ENCODE measurements at regions not wholly inside any gene's neighbourhood (a gene's known extent, or its start where the extent isn't known, plus 50 kb on each side); places are given as distances from the start of the nearest gene placed in this dataset.

DNA sequence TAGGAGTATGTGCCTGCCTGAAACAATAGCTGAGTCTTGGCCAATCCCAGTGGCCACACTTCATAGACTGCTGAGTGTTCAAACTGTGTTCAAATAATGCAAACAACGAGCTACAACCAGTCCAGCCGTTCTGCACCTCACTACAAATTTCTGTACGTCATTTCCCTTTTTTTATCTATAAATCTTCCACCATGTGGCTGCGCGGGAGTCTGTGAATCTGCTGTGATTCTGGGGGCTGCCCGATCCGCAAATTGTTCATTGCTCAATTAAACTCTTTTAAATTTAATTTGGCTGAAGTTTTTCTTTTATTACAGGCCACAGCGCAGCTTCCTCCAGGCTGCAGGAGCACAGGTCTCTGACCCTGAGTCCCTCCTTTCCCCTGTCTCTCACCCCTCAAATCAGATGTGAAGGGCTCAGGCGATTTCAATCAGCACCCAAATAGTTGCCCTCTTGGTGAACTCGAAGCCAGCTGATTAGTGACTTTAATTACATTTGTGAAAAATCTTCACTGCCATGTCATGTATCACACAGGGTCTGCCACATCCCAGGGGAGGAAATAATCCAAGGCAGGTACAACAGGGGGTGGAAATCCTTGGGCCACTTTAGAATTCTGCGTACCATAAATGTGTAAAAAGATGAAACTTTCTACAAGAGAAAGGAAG lies 145.6 kb downstream of the NDUFA10 start:
- TF ChIP-seq EGR2 (tag by site-specific recombination; IDR thresholded peaks at IDR 0.05; ENCODE audit: low read depth): no peak
- TF ChIP-seq ZNF114 (tag by site-specific recombination; IDR thresholded peaks at IDR 0.05): no peak
- TF ChIP-seq ZNF24 (tag by site-specific recombination; IDR thresholded peaks at IDR 0.05): no peak
- TF ChIP-seq ZNF677 (tag by site-specific recombination; IDR thresholded peaks at IDR 0.05): no peak
- TF ChIP-seq GLIS2 (tag by site-specific recombination; IDR thresholded peaks at IDR 0.05): no peak
- no peak for TF ChIP-seq ZNF660 (tag by site-specific recombination; IDR thresholded peaks at IDR 0.05)
- TF ChIP-seq, protein P1, sequence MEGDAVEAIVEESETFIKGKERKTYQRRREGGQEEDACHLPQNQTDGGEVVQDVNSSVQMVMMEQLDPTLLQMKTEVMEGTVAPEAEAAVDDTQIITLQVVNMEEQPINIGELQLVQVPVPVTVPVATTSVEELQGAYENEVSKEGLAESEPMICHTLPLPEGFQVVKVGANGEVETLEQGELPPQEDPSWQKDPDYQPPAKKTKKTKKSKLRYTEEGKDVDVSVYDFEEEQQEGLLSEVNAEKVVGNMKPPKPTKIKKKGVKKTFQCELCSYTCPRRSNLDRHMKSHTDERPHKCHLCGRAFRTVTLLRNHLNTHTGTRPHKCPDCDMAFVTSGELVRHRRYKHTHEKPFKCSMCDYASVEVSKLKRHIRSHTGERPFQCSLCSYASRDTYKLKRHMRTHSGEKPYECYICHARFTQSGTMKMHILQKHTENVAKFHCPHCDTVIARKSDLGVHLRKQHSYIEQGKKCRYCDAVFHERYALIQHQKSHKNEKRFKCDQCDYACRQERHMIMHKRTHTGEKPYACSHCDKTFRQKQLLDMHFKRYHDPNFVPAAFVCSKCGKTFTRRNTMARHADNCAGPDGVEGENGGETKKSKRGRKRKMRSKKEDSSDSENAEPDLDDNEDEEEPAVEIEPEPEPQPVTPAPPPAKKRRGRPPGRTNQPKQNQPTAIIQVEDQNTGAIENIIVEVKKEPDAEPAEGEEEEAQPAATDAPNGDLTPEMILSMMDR (tag by site-specific recombination; IDR thresholded peaks at IDR 0.05): no peak
- TF ChIP-seq ZNF626 (tag by site-specific recombination; IDR thresholded peaks at IDR 0.05): no peak
- no peak for TF ChIP-seq ZFP37 (tag by site-specific recombination; IDR thresholded peaks at IDR 0.05)
- TF ChIP-seq ZNF157 (tag by site-specific recombination; IDR thresholded peaks at IDR 0.05): no peak
- TF ChIP-seq ZNF645 (tag by site-specific recombination; IDR thresholded peaks at IDR 0.05): no peak
- TF ChIP-seq ZNF629 (tag by site-specific recombination; IDR thresholded peaks at IDR 0.05): no peak
- no peak for TF ChIP-seq ZNF558 (tag by site-specific recombination; IDR thresholded peaks at IDR 0.05)
- TF ChIP-seq ZNF146 (tag by site-specific recombination; IDR thresholded peaks at IDR 0.05): no peak
- no peak for TF ChIP-seq ZNF132 (tag by site-specific recombination; IDR thresholded peaks at IDR 0.05; ENCODE audit: borderline replicate concordance)
- Histone ChIP-seq H3K36me3 (ENCODE audit: control insufficient read depth in 2 of 2, insufficient read depth in 1 of 2, low read length in 2 of 2) (no peaks in the 10 kb centered on the region), H3K9me3 (ENCODE audit: control insufficient read depth, insufficient read depth, low read depth, low read length) (no peaks in the 10 kb centered on the region), H3K4me1 (ENCODE audit: control insufficient read depth, insufficient read depth, low read length) (peaks cover 6% of the 10 kb centered on the region), H3K27ac (ENCODE audit: extremely low read depth, low read depth, low read length) (no peak overlapping the region), H3K4me3 (ENCODE audit: low read depth, low read length) (no peak overlapping the region)
- ChIA-PET POLR2A (interaction anchor here (0.6 kb wide), 1 partner anchor 860 kb away, joined by 4 read pairs; no protein-coding TSS in a partner anchor), CTCF (interaction anchor here (0.7 to 1.4 kb wide), 4 partner anchors 15 to 265 kb away, joined by 3 to 4 read pairs (median 4); no protein-coding TSS in a partner anchor)

DNA sequence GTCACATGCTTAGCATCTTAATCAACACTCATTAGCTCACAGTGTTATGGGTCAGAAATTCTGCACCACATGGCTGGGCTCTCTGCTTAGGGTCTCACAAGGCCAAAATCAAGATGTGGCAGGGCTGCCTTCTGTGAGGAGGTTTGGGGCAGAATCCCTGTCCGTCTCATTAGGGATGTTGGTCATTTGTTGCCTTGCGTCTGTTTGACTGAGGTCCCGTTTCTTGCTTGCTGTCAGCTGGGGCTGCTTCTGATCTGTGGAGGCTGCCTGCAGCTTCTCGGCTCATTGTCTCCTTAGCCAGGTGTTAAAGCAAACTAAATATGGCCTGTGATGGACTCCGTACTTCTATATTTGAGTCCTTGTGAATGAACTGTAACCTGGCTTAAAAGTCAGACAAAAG lies 146.5 kb downstream of the NDUFA10 start:
- H3K4me1 ChIP-seq (ENCODE audit: control insufficient read depth, insufficient read depth, low read length): peaks cover 6% of the 10 kb centered on the region
- TF ChIP-seq ZNF785 (tag by site-specific recombination; IDR thresholded peaks at IDR 0.05): no peak
- TF ChIP-seq ZNF792 (tag by site-specific recombination; IDR thresholded peaks at IDR 0.05): no peak
- no peak for TF ChIP-seq ZNF76 (tag by site-specific recombination; IDR thresholded peaks at IDR 0.05; ENCODE audit: borderline replicate concordance, low read depth)
- TF ChIP-seq ZNF221 (tag by site-specific recombination; IDR thresholded peaks at IDR 0.05; ENCODE audit: borderline replicate concordance): no peak
- no peak for TF ChIP-seq ZNF621 (tag by site-specific recombination; IDR thresholded peaks at IDR 0.05)
- H3K36me3 ChIP-seq (ENCODE audit: control insufficient read depth in 2 of 2, insufficient read depth in 1 of 2, low read length in 2 of 2): no peaks in the 10 kb centered on the region
- no peak overlapping the region for H3K4me3 ChIP-seq (ENCODE audit: low read depth, low read length)
- ChIA-PET CTCF (no interaction called here), POLR2A (no interaction called here)
- H3K9me3 ChIP-seq (ENCODE audit: control insufficient read depth, insufficient read depth, low read depth, low read length): no peaks in the 10 kb centered on the region
- no peak overlapping the region for H3K27ac ChIP-seq (ENCODE audit: extremely low read depth, low read depth, low read length)

- Histone ChIP-seq H3K9me3 (ENCODE audit: control insufficient read depth, insufficient read depth, low read depth, low read length) (no peaks in the 10 kb centered on the region), H3K4me1 (ENCODE audit: control insufficient read depth, insufficient read depth, low read length) (peaks cover 2% of the 10 kb centered on the region), H3K27ac (ENCODE audit: extremely low read depth, low read depth, low read length) (no peak overlapping the region), H3K4me3 (ENCODE audit: low read depth, low read length) (no peak overlapping the region), H3K36me3 (ENCODE audit: control insufficient read depth in 2 of 2, insufficient read depth in 1 of 2, low read length in 2 of 2) (no peaks in the 10 kb centered on the region)
- ChIA-PET POLR2A (no interaction called here), CTCF (no interaction called here)
- TF ChIP-seq, protein P2, sequence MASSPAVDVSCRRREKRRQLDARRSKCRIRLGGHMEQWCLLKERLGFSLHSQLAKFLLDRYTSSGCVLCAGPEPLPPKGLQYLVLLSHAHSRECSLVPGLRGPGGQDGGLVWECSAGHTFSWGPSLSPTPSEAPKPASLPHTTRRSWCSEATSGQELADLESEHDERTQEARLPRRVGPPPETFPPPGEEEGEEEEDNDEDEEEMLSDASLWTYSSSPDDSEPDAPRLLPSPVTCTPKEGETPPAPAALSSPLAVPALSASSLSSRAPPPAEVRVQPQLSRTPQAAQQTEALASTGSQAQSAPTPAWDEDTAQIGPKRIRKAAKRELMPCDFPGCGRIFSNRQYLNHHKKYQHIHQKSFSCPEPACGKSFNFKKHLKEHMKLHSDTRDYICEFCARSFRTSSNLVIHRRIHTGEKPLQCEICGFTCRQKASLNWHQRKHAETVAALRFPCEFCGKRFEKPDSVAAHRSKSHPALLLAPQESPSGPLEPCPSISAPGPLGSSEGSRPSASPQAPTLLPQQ (tag by site-specific recombination; IDR thresholded peaks at IDR 0.05): no peak
- TF ChIP-seq RBAK (tag by site-specific recombination; IDR thresholded peaks at IDR 0.05) (no peak), TRIM28 (IDR thresholded peaks at IDR 0.05; ENCODE audit: borderline replicate concordance, low read length) (no peak), ZNF2 (tag by site-specific recombination; IDR thresholded peaks at IDR 0.05) (no peak), SP7 (tag by site-specific recombination; IDR thresholded peaks at IDR 0.05) (no peak), ZNF747 (tag by site-specific recombination; IDR thresholded peaks at IDR 0.05) (no peak)
These were observed 148.2 kb downstream of the NDUFA10 start for GRCh38 chr2:239876948-239877289.

Measured in HEK293 (cell line).